ENCODE measurements at regions not wholly inside any gene's neighbourhood (a gene's known extent, or its start where the extent isn't known, plus 50 kb on each side); places are given as distances from the start of the nearest gene placed in this dataset.

GRCh38 chr14:42856106-42856505 lies 1249.4 kb downstream of the LRFN5 start:
- H3K36me3 Mint-ChIP-seq, result no peaks in the 10 kb centered on the region
- no peaks in the 10 kb centered on the region for H3K4me1 Mint-ChIP-seq
- H3K9me3 Mint-ChIP-seq, result no peaks in the 10 kb centered on the region
- H3K27me3 Mint-ChIP-seq, result no peaks in the 10 kb centered on the region
- no peak overlapping the region for H3K27ac Mint-ChIP-seq
- H3K4me3 Mint-ChIP-seq, result no peak overlapping the region
- ATAC-seq, result no peak

- no peak overlapping the region for H3K27ac Mint-ChIP-seq
- no peaks in the 10 kb centered on the region for H3K9me3 Mint-ChIP-seq
- no peak overlapping the region for H3K4me3 Mint-ChIP-seq
- no peaks in the 10 kb centered on the region for H3K27me3 Mint-ChIP-seq
- no peaks in the 10 kb centered on the region for H3K36me3 Mint-ChIP-seq
- no peaks in the 10 kb centered on the region for H3K4me1 Mint-ChIP-seq
- no peak for ATAC-seq
Observed at GRCh38 chr14:42855085-42855484, 1248.4 kb downstream of the LRFN5 start.

- Mint-ChIP-seq H3K9me3 (no peaks in the 10 kb centered on the region), H3K36me3 (no peaks in the 10 kb centered on the region), H3K4me1 (no peaks in the 10 kb centered on the region), H3K27ac (no peak overlapping the region), H3K4me3 (no peak overlapping the region), H3K27me3 (no peaks in the 10 kb centered on the region)
- no peak for ATAC-seq
Observed at GRCh38 chr14:42854061-42854460, 1247.4 kb downstream of the LRFN5 start.

GRCh38 chr14:42848652-42849051 lies 1242.0 kb downstream of the LRFN5 start:
- Mint-ChIP-seq H3K9me3 (no peaks in the 10 kb centered on the region), H3K36me3 (no peaks in the 10 kb centered on the region), H3K27me3 (no peaks in the 10 kb centered on the region), H3K4me3 (no peak overlapping the region), H3K27ac (no peak overlapping the region), H3K4me1 (no peaks in the 10 kb centered on the region)
- ATAC-seq, result no peak

DNA sequence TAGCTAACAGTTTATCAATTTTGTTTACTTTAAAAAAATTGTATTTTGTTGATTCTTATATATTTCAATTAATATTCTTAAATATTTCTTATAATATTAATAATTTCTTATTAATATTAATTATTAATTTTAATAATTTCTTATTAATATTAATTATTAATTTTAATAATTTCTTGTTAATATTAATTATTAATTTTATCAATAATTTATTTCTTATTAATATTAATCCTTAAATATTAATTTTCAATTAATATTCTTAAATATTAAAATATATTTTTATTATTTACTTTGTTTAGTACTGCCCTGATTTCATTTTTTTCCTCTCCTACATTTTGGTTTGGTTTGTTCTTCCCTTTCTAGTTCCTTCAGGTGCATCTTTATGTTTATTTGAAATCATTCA lies 1208.1 kb downstream of the LRFN5 start:
- H3K36me3 Mint-ChIP-seq, result no peaks in the 10 kb centered on the region
- no peaks in the 10 kb centered on the region for H3K27me3 Mint-ChIP-seq
- no peak for ATAC-seq
- H3K4me1 Mint-ChIP-seq, result no peaks in the 10 kb centered on the region
- peaks cover 3% of the 10 kb centered on the region for H3K9me3 Mint-ChIP-seq
- no peak overlapping the region for H3K27ac Mint-ChIP-seq
- H3K4me3 Mint-ChIP-seq, result no peak overlapping the region

DNA sequence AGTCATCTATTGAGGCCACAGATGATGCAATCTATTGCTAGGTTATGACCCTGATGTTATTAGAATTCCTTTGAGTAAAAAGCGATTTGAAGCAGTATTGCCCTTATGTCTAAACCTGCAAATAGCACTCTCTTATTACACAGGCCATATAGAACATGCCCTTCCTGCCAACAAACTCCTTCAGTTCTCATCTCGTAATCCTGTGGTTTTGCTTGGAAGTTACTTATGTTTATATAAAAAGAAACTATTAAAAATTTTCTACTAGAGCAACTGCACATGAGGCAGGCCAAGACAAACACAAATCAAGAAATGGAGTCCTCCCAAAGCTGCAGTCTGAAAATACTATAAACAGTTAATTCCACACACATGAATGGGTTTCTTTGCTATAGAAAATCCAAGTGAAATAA lies 1200.2 kb downstream of the LRFN5 start:
- no peaks in the 10 kb centered on the region for H3K36me3 Mint-ChIP-seq
- no peaks in the 10 kb centered on the region for H3K9me3 Mint-ChIP-seq
- H3K4me1 Mint-ChIP-seq, result no peaks in the 10 kb centered on the region
- H3K4me3 Mint-ChIP-seq, result no peak overlapping the region
- H3K27me3 Mint-ChIP-seq, result no peaks in the 10 kb centered on the region
- ATAC-seq, result no peak
- H3K27ac Mint-ChIP-seq, result no peak overlapping the region

GRCh38 chr14:42804141-42804540 lies 1197.5 kb downstream of the LRFN5 start:
- Mint-ChIP-seq H3K9me3 (peaks cover 3% of the 10 kb centered on the region), H3K4me3 (no peak overlapping the region), H3K27ac (no peak overlapping the region), H3K36me3 (no peaks in the 10 kb centered on the region), H3K27me3 (no peaks in the 10 kb centered on the region), H3K4me1 (no peaks in the 10 kb centered on the region)
- no peak for ATAC-seq

- Mint-ChIP-seq H3K36me3 (no peaks in the 10 kb centered on the region), H3K4me1 (no peaks in the 10 kb centered on the region), H3K9me3 (peaks cover 3% of the 10 kb centered on the region), H3K27ac (no peak overlapping the region), H3K27me3 (no peaks in the 10 kb centered on the region), H3K4me3 (no peak overlapping the region)
- ATAC-seq, result no peak
Observed at GRCh38 chr14:42802346-42802745, 1195.7 kb downstream of the LRFN5 start.

- Mint-ChIP-seq H3K4me1 (no peaks in the 10 kb centered on the region), H3K27ac (no peak overlapping the region), H3K36me3 (no peaks in the 10 kb centered on the region), H3K27me3 (no peaks in the 10 kb centered on the region), H3K9me3 (peaks cover 6% of the 10 kb centered on the region), H3K4me3 (no peak overlapping the region)
- no peak for ATAC-seq
Observed at GRCh38 chr14:42792166-42792565, 1185.5 kb downstream of the LRFN5 start.

GRCh38 chr14:42782754-42783153 lies 1176.1 kb downstream of the LRFN5 start:
- Mint-ChIP-seq H3K27ac (no peak overlapping the region), H3K4me3 (no peak overlapping the region), H3K36me3 (peaks cover 5% of the 10 kb centered on the region)

DNA sequence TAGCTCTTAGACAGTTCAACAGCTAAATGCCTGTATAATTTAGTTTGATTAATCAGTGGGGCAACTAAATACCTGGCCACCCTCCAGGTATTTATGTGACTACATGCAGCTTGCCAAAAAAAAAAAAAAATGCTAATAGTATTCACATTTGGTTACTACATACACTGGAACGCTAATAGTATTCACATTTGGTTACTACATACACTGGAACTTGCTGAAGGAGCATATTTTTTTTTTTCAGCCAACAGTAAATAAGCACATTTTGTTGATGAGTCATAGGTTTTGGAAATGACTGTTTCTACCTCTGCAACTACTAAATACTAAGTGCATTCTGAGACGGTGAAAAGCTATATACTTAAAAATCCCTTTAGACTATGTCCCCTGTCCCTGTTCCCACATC lies 1172.3 kb downstream of the LRFN5 start:
- Mint-ChIP-seq H3K27me3 (no peaks in the 10 kb centered on the region), H3K4me1 (no peaks in the 10 kb centered on the region), H3K9me3 (peaks cover 2% of the 10 kb centered on the region), H3K4me3 (no peak overlapping the region), H3K36me3 (no peaks in the 10 kb centered on the region), H3K27ac (no peak overlapping the region)
- ATAC-seq, result no peak

More at GRCh38 chr14:42782754-42783153, 1176.1 kb downstream of the LRFN5 start:
- H3K9me3 Mint-ChIP-seq, result peaks cover 8% of the 10 kb centered on the region
- no peaks in the 10 kb centered on the region for H3K4me1 Mint-ChIP-seq
- H3K27me3 Mint-ChIP-seq, result no peaks in the 10 kb centered on the region
- no peak for ATAC-seq

- no peak for ATAC-seq
- Mint-ChIP-seq H3K4me1 (no peaks in the 10 kb centered on the region), H3K27me3 (no peaks in the 10 kb centered on the region), H3K9me3 (peaks cover 3% of the 10 kb centered on the region), H3K4me3 (no peak overlapping the region), H3K36me3 (no peaks in the 10 kb centered on the region), H3K27ac (no peak overlapping the region)
Observed at GRCh38 chr14:42750771-42751170, 1144.1 kb downstream of the LRFN5 start.

- Mint-ChIP-seq H3K27me3 (no peaks in the 10 kb centered on the region), H3K27ac (no peak overlapping the region), H3K9me3 (peaks cover 5% of the 10 kb centered on the region), H3K36me3 (no peaks in the 10 kb centered on the region), H3K4me1 (no peaks in the 10 kb centered on the region), H3K4me3 (no peak overlapping the region)
- no peak for ATAC-seq
Observed at GRCh38 chr14:42742084-42742483, 1135.4 kb downstream of the LRFN5 start.

GRCh38 chr14:42736408-42736807 lies 1129.7 kb downstream of the LRFN5 start:
- Mint-ChIP-seq H3K4me3 (no peak overlapping the region), H3K27ac (no peak overlapping the region), H3K9me3 (no peaks in the 10 kb centered on the region), H3K27me3 (no peaks in the 10 kb centered on the region), H3K4me1 (no peaks in the 10 kb centered on the region), H3K36me3 (no peaks in the 10 kb centered on the region)
- no peak for ATAC-seq

GRCh38 chr14:42734041-42734440 lies 1127.4 kb downstream of the LRFN5 start:
- ATAC-seq, result no peak

DNA sequence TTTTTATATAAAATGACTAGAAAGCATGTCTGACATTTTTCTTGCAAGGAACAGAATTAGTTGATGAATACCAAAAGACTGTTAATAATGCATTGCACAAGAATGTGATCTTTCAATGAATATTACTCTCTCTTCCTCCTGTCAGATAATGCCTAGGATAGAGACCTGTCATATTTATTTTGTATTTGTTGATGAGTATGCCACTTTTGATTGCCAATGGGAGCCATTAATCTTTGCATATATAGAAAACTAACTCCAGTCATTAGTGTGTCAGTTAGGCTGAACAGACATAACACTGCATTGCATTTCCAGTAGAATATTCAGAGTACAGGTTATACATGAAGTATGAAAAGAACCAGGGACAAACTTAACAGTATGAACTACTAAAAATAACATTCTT lies 1125.3 kb downstream of the LRFN5 start:
- no peak for ATAC-seq
- Mint-ChIP-seq H3K4me3 (no peak overlapping the region), H3K4me1 (no peaks in the 10 kb centered on the region)

More at GRCh38 chr14:42734041-42734440, 1127.4 kb downstream of the LRFN5 start:
- Mint-ChIP-seq H3K4me3 (no peak overlapping the region), H3K36me3 (no peaks in the 10 kb centered on the region), H3K9me3 (no peaks in the 10 kb centered on the region), H3K27ac (no peak overlapping the region), H3K27me3 (no peaks in the 10 kb centered on the region), H3K4me1 (no peaks in the 10 kb centered on the region)

DNA sequence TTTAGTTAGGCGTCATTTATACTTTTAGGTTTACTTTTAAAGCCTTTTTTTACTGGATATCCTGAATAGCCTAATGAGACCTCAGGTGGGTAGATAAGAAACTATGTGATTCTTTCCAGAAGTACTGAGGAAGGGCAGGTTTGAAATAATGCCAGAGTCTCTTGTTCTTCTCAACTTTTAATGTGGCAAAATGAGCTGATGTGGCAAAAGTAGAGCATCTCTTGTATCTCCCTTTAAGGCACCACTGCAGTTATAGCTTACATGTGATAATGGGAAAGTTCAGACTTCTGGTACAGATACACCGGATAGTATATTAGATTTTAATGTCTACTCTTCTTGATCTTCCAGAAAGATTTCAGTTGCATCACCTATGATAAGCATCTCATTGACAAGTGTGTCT lies 1124.8 kb downstream of the LRFN5 start:
- no peak for ATAC-seq

More for the DNA sequence above, 1125.3 kb downstream of the LRFN5 start:
- Mint-ChIP-seq H3K27ac (no peak overlapping the region), H3K9me3 (peaks cover 3% of the 10 kb centered on the region), H3K36me3 (no peaks in the 10 kb centered on the region), H3K27me3 (no peaks in the 10 kb centered on the region)

More for the DNA sequence above, 1124.8 kb downstream of the LRFN5 start:
- peaks cover 5% of the 10 kb centered on the region for H3K9me3 Mint-ChIP-seq
- no peak overlapping the region for H3K4me3 Mint-ChIP-seq
- H3K36me3 Mint-ChIP-seq, result no peaks in the 10 kb centered on the region
- H3K4me1 Mint-ChIP-seq, result no peaks in the 10 kb centered on the region
- no peak overlapping the region for H3K27ac Mint-ChIP-seq
- H3K27me3 Mint-ChIP-seq, result no peaks in the 10 kb centered on the region
